ENCODE measurements at regions not wholly inside any gene's neighbourhood (a gene's known extent, or its start where the extent isn't known, plus 50 kb on each side); places are given as distances from the start of the nearest gene placed in this dataset.

- H3K79me2 ChIP-seq (ENCODE audit: insufficient read depth, low read depth), result no peaks in the 10 kb centered on the region
- no peak overlapping the region for H3K4me2 ChIP-seq
- no peaks in the 10 kb centered on the region for H3K27me3 ChIP-seq (ENCODE audit: insufficient read depth, low read depth)
- no peak for TF ChIP-seq CTCF (conservative IDR thresholded peaks at IDR 0.05; ENCODE audit: low read depth, low read length)
- H3K4me1 ChIP-seq (ENCODE audit: low read depth, poor library complexity, severe bottlenecking), result no peaks in the 10 kb centered on the region
- no peak overlapping the region for H2AFZ ChIP-seq (ENCODE audit: low read depth)
- H3K27ac ChIP-seq, result no peak overlapping the region
- H3K4me3 ChIP-seq (IDR thresholded peaks at IDR 0.05; ENCODE audit: insufficient read depth, low read depth, low read length), result no peak overlapping the region
- H4K20me1 ChIP-seq (ENCODE audit: insufficient read depth), result no peaks in the 10 kb centered on the region
- no peaks in the 10 kb centered on the region for H3K36me3 ChIP-seq (ENCODE audit: insufficient read depth)
- no peak overlapping the region for H3K9ac ChIP-seq
Measured at GRCh38 chr12:107843351-107844311, 69.1 kb downstream of the ASCL4 start.

- H4K20me1 ChIP-seq (ENCODE audit: insufficient read depth), result no peaks in the 10 kb centered on the region
- no peaks in the 10 kb centered on the region for H3K36me3 ChIP-seq (ENCODE audit: insufficient read depth)
- H2AFZ ChIP-seq (ENCODE audit: low read depth), result no peak overlapping the region
- no peaks in the 10 kb centered on the region for H3K4me1 ChIP-seq (ENCODE audit: low read depth, poor library complexity, severe bottlenecking)
- H3K27ac ChIP-seq, result no peak overlapping the region
- H3K79me2 ChIP-seq (ENCODE audit: insufficient read depth, low read depth), result no peaks in the 10 kb centered on the region
- no peak overlapping the region for H3K9ac ChIP-seq
- no peak overlapping the region for H3K4me2 ChIP-seq
- H3K27me3 ChIP-seq (ENCODE audit: insufficient read depth, low read depth), result no peaks in the 10 kb centered on the region
- no peak overlapping the region for H3K4me3 ChIP-seq (IDR thresholded peaks at IDR 0.05; ENCODE audit: insufficient read depth, low read depth, low read length)
- no peak for TF ChIP-seq CTCF (conservative IDR thresholded peaks at IDR 0.05; ENCODE audit: low read depth, low read length)
Measured at GRCh38 chr12:107844312-107844921, 69.9 kb downstream of the ASCL4 start.

- Histone ChIP-seq H3K4me3 (IDR thresholded peaks at IDR 0.05; ENCODE audit: insufficient read depth, low read depth, low read length) (no peak overlapping the region), H4K20me1 (ENCODE audit: insufficient read depth) (no peaks in the 10 kb centered on the region), H3K79me2 (ENCODE audit: insufficient read depth, low read depth) (no peaks in the 10 kb centered on the region), H3K9ac (no peak overlapping the region), H3K36me3 (ENCODE audit: insufficient read depth) (no peaks in the 10 kb centered on the region), H3K4me2 (no peak overlapping the region), H3K27ac (no peak overlapping the region), H2AFZ (ENCODE audit: low read depth) (no peak overlapping the region), H3K4me1 (ENCODE audit: low read depth, poor library complexity, severe bottlenecking) (no peaks in the 10 kb centered on the region), H3K27me3 (ENCODE audit: insufficient read depth, low read depth) (no peaks in the 10 kb centered on the region)
- TF ChIP-seq CTCF (conservative IDR thresholded peaks at IDR 0.05; ENCODE audit: low read depth, low read length), result no peak
Measured at GRCh38 chr12:107845226-107845979, 70.9 kb downstream of the ASCL4 start.

GRCh38 chr12:107845980-107846659, 71.6 kb downstream of the ASCL4 start:
- Histone ChIP-seq H4K20me1 (ENCODE audit: insufficient read depth) (no peaks in the 10 kb centered on the region), H3K4me3 (IDR thresholded peaks at IDR 0.05; ENCODE audit: insufficient read depth, low read depth, low read length) (no peak overlapping the region), H3K27me3 (ENCODE audit: insufficient read depth, low read depth) (no peaks in the 10 kb centered on the region), H3K4me1 (ENCODE audit: low read depth, poor library complexity, severe bottlenecking) (no peaks in the 10 kb centered on the region), H3K79me2 (ENCODE audit: insufficient read depth, low read depth) (no peaks in the 10 kb centered on the region), H2AFZ (ENCODE audit: low read depth) (no peak overlapping the region), H3K9ac (no peak overlapping the region), H3K36me3 (ENCODE audit: insufficient read depth) (no peaks in the 10 kb centered on the region), H3K27ac (no peak overlapping the region), H3K4me2 (no peak overlapping the region)
- TF ChIP-seq CTCF (conservative IDR thresholded peaks at IDR 0.05; ENCODE audit: low read depth, low read length), result no peak

All from KMS-11 (cell line).